ENCODE measurements at regions not wholly inside any gene's neighbourhood (a gene's known extent, or its start where the extent isn't known, plus 50 kb on each side); places are given as distances from the start of the nearest gene placed in this dataset.

DNA sequence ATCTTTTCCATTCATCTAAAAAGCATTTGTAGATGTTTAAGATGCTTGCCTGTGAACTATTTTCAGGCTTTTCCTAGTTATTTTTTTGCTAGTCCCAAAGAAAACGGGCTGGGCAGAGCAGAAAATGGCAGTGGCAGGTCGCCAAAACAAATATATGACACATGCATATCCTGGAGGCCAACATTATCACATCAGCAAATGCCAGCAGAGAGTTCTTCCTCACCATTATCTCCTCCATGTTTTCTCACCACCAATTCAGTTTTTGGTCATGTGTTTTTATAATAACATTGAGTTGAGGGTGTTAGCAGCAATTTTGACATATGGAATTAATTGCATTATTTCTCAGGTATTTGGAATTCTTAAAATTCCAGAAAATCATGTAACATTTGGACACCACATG is 97.9 kb upstream of the EOLA2 start:
- H3K27me3 Mint-ChIP-seq = peaks cover 6% of the 10 kb centered on the region
- intact Hi-C loops (cut with micrococcal nuclease) = no loop called here
- no peaks in the 10 kb centered on the region for H3K36me3 Mint-ChIP-seq
- H3K4me3 Mint-ChIP-seq = no peak overlapping the region
- DNase-seq = no peak
- ChIA-PET CTCF (no interaction called here), POLR2A (no interaction called here)
- no peaks in the 10 kb centered on the region for H3K4me1 Mint-ChIP-seq (ENCODE audit: low read depth)
- H3K27ac Mint-ChIP-seq = no peak overlapping the region
- peaks cover 17% of the 10 kb centered on the region for H3K9me3 Mint-ChIP-seq

- Mint-ChIP-seq H3K4me1 (ENCODE audit: low read depth) (no peaks in the 10 kb centered on the region), H3K4me3 (no peak overlapping the region), H3K36me3 (no peaks in the 10 kb centered on the region), H3K27ac (no peak overlapping the region), H3K9me3 (peaks cover 17% of the 10 kb centered on the region), H3K27me3 (peaks cover 7% of the 10 kb centered on the region)
- intact Hi-C loops (cut with micrococcal nuclease) = no loop called here
- DNase-seq = no peak
- ChIA-PET POLR2A (no interaction called here), CTCF (no interaction called here)
These were observed 98.3 kb upstream of the EOLA2 start for GRCh38 chrX:150036641-150037040.

- Mint-ChIP-seq H3K36me3 (no peaks in the 10 kb centered on the region), H3K4me1 (ENCODE audit: low read depth) (no peaks in the 10 kb centered on the region), H3K27ac (no peak overlapping the region), H3K4me3 (no peak overlapping the region), H3K27me3 (peaks cover 7% of the 10 kb centered on the region), H3K9me3 (peaks cover 17% of the 10 kb centered on the region)
- no peak for DNase-seq
- ChIA-PET CTCF (no interaction called here), POLR2A (no interaction called here)
- intact Hi-C loops (cut with micrococcal nuclease) = no loop called here
These were observed 98.8 kb upstream of the EOLA2 start for GRCh38 chrX:150037041-150037440.

DNA sequence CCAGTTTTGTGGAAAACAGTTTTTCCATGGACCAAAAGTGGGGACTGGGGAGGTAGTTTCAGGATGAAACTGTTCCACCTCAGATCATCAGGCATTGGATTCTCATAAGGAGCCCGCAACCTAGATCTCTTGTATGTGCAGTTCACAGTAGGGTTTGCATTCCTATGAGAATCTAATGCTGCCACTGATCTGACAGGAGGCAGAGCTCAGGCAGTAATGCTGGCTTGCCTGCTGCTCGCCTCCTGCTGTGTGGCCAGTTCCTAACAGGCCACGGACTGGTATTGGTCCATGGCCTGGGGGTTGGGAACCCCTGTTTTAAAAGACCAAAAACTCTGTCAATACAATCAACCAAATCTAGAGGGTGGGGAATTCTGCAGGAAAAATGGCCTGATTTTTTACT is 100.0 kb upstream of the EOLA2 start:
- Mint-ChIP-seq H3K4me3 (no peak overlapping the region), H3K36me3 (no peaks in the 10 kb centered on the region), H3K9me3 (peaks cover 19% of the 10 kb centered on the region), H3K27me3 (peaks cover 7% of the 10 kb centered on the region), H3K27ac (no peak overlapping the region), H3K4me1 (ENCODE audit: low read depth) (no peaks in the 10 kb centered on the region)
- intact Hi-C loops (cut with micrococcal nuclease) = no loop called here
- DNase-seq = no peak
- CTCF ChIA-PET = no interaction called here
- POLR2A ChIA-PET = interaction anchor here (0.7 kb wide), 1 partner anchor 322 kb away, joined by 3 read pairs; no protein-coding TSS in a partner anchor

GRCh38 chrX:150038986-150039599 is 100.8 kb upstream of the EOLA2 start:
- intact Hi-C loops (cut with micrococcal nuclease) = no loop called here
- no peak for DNase-seq
- H3K4me3 Mint-ChIP-seq = no peak overlapping the region
- ChIA-PET POLR2A (interaction anchor here (0.7 kb wide), 1 partner anchor 322 kb away, joined by 3 read pairs; no protein-coding TSS in a partner anchor), CTCF (no interaction called here)
- H3K36me3 Mint-ChIP-seq = no peaks in the 10 kb centered on the region
- no peak overlapping the region for H3K27ac Mint-ChIP-seq
- peaks cover 19% of the 10 kb centered on the region for H3K9me3 Mint-ChIP-seq
- no peaks in the 10 kb centered on the region for H3K4me1 Mint-ChIP-seq (ENCODE audit: low read depth)
- H3K27me3 Mint-ChIP-seq = peaks cover 7% of the 10 kb centered on the region

DNA sequence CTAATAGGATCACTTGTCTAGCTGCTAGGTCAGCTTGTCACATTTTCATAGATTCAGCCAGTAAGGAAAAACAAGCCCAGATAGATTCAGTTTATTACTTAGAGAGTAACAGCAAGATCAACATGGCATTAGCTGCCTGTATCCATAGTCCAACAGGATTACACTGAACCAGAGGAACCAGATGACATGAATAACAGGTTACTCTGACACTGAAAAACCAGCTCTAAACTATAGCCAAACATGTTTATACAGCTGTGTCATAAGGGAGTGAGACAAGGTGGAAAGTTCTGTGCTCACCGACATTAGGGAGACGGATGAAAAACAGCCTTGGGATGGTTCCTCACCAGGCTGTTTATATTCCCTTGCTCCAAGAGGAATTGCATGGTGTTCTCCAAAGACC is 102.9 kb upstream of the EOLA2 start:
- no peaks in the 10 kb centered on the region for H3K36me3 Mint-ChIP-seq
- peaks cover 2% of the 10 kb centered on the region for H3K9me3 Mint-ChIP-seq
- CTCF ChIA-PET = no interaction called here
- POLR2A ChIA-PET = no interaction called here
- no peak overlapping the region for H3K27ac Mint-ChIP-seq
- H3K4me3 Mint-ChIP-seq = no peak overlapping the region
- intact Hi-C loops (cut with micrococcal nuclease) = no loop called here
- H3K27me3 Mint-ChIP-seq = peaks cover 14% of the 10 kb centered on the region
- DNase-seq = no peak
- H3K4me1 Mint-ChIP-seq (ENCODE audit: low read depth) = no peaks in the 10 kb centered on the region

DNA sequence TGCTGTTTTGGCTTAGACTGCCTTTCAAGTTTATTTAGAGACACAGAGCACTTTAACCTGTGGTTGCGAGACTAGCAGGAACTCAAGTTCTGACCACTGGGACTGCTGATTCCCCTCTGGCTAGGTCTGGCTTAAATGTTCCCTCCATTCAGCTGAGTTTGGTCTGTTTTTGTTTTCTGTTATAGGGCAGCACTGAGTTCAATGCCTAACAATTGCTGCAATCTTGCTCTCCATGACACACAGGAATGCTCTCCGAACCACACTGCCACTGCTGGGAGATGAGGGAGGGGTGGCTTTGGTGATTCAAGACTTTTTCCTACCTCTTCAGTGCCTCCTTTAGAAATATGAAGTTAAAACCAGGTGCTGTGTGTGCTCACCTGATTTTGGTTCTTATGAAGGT is 106.3 kb upstream of the EOLA2 start:
- Mint-ChIP-seq H3K36me3 (no peaks in the 10 kb centered on the region), H3K4me3 (no peak overlapping the region), H3K4me1 (ENCODE audit: low read depth) (no peaks in the 10 kb centered on the region), H3K9me3 (peaks cover 2% of the 10 kb centered on the region), H3K27ac (no peak overlapping the region), H3K27me3 (peaks cover 14% of the 10 kb centered on the region)
- intact Hi-C loops (cut with micrococcal nuclease) = no loop called here
- ChIA-PET CTCF (no interaction called here), POLR2A (no interaction called here)
- no peak for DNase-seq

GRCh38 chrX:150047818-150048217 is 109.5 kb upstream of the EOLA2 start:
- Mint-ChIP-seq H3K36me3 (no peaks in the 10 kb centered on the region), H3K27me3 (peaks cover 8% of the 10 kb centered on the region), H3K27ac (no peak overlapping the region), H3K9me3 (no peaks in the 10 kb centered on the region), H3K4me1 (ENCODE audit: low read depth) (no peaks in the 10 kb centered on the region), H3K4me3 (no peak overlapping the region)
- intact Hi-C loops (cut with micrococcal nuclease) = no loop called here
- POLR2A ChIA-PET = no interaction called here
- CTCF ChIA-PET = no interaction called here
- no peak for DNase-seq

- ChIA-PET CTCF (interaction anchor here (0.6 kb wide), 1 partner anchor 500 kb away, joined by 3 read pairs; no protein-coding TSS in a partner anchor), POLR2A (no interaction called here)
- intact Hi-C loops (cut with micrococcal nuclease) = no loop called here
- Mint-ChIP-seq H3K4me1 (ENCODE audit: low read depth) (no peaks in the 10 kb centered on the region), H3K4me3 (no peak overlapping the region), H3K36me3 (no peaks in the 10 kb centered on the region), H3K9me3 (no peaks in the 10 kb centered on the region), H3K27me3 (peaks cover 6% of the 10 kb centered on the region), H3K27ac (no peak overlapping the region)
- no peak for DNase-seq
These were observed 111.4 kb upstream of the EOLA2 start for GRCh38 chrX:150049647-150050046.

GRCh38 chrX:150050387-150050786 is 112.1 kb upstream of the EOLA2 start:
- H3K27ac Mint-ChIP-seq = no peak overlapping the region
- no peaks in the 10 kb centered on the region for H3K9me3 Mint-ChIP-seq
- ChIA-PET CTCF (no interaction called here), POLR2A (no interaction called here)
- H3K4me1 Mint-ChIP-seq (ENCODE audit: low read depth) = no peaks in the 10 kb centered on the region
- peaks cover 1% of the 10 kb centered on the region for H3K27me3 Mint-ChIP-seq
- DNase-seq = peak; percentile 8
- H3K36me3 Mint-ChIP-seq = no peaks in the 10 kb centered on the region
- no peak overlapping the region for H3K4me3 Mint-ChIP-seq
- intact Hi-C loops (cut with micrococcal nuclease) = no loop called here

- intact Hi-C loops (cut with micrococcal nuclease) = no loop called here
- DNase-seq = no peak
- H3K4me3 Mint-ChIP-seq = no peak overlapping the region
- ChIA-PET POLR2A (no interaction called here), CTCF (no interaction called here)
- H3K9me3 Mint-ChIP-seq = no peaks in the 10 kb centered on the region
- H3K27me3 Mint-ChIP-seq = peaks cover 1% of the 10 kb centered on the region
- H3K36me3 Mint-ChIP-seq = no peaks in the 10 kb centered on the region
- H3K4me1 Mint-ChIP-seq (ENCODE audit: low read depth) = no peaks in the 10 kb centered on the region
- H3K27ac Mint-ChIP-seq = no peak overlapping the region
These were observed 112.8 kb upstream of the EOLA2 start for GRCh38 chrX:150051096-150051495.

DNA sequence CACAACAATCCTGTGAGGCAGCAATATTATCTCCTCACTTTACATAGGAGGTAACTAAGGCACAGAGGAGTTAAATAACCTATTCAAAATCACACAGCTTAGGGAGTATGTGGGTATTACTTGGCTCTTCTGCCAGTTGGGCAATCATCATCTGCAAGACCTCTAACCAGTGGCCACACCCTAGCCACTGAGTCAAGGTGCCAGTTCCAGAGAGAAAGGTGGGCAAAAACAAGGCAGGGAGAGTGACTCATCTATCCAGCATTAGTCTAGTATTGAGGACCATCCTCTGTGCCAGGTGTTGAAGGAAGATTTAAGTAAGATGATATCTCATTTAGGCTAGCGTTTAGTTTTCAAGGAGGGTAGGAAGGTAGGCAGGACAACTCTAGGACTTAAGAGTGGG is 113.9 kb upstream of the EOLA2 start:
- intact Hi-C loops (cut with micrococcal nuclease) = no loop called here
- no peaks in the 10 kb centered on the region for H3K9me3 Mint-ChIP-seq
- no peaks in the 10 kb centered on the region for H3K4me1 Mint-ChIP-seq (ENCODE audit: low read depth)
- ChIA-PET CTCF (no interaction called here), POLR2A (no interaction called here)
- H3K27me3 Mint-ChIP-seq = peaks cover 1% of the 10 kb centered on the region
- no peak overlapping the region for H3K27ac Mint-ChIP-seq
- no peak overlapping the region for H3K4me3 Mint-ChIP-seq
- DNase-seq = no peak
- H3K36me3 Mint-ChIP-seq = no peaks in the 10 kb centered on the region

DNA sequence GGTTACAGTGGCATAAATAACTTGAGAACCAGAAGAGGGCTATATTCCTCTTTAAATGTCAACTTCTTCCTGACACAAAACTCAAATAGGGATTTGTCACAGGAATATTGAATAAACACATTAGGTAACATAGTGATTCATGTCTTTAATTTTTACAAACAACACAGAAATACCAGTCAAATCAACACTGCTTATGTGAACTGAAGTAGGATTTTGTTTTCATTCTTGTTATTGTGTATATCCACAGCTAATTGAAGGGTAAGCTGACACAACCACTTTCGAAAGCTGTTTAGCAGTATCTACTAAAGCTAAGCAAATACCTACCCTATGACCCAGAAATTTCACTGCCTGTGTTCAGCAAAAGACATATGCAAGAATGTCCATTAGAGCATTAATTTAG is 120.4 kb upstream of the EOLA2 start:
- Mint-ChIP-seq H3K27ac (no peak overlapping the region), H3K4me1 (ENCODE audit: low read depth) (no peaks in the 10 kb centered on the region), H3K9me3 (no peaks in the 10 kb centered on the region), H3K36me3 (no peaks in the 10 kb centered on the region), H3K27me3 (no peaks in the 10 kb centered on the region), H3K4me3 (no peak overlapping the region)
- intact Hi-C loops (cut with micrococcal nuclease) = no loop called here
- POLR2A ChIA-PET = no interaction called here
- CTCF ChIA-PET = no interaction called here
- no peak for DNase-seq

- Mint-ChIP-seq H3K27me3 (no peaks in the 10 kb centered on the region), H3K4me3 (no peak overlapping the region), H3K9me3 (no peaks in the 10 kb centered on the region), H3K27ac (no peak overlapping the region), H3K4me1 (ENCODE audit: low read depth) (no peaks in the 10 kb centered on the region), H3K36me3 (no peaks in the 10 kb centered on the region)
- ChIA-PET POLR2A (no interaction called here), CTCF (no interaction called here)
- no peak for DNase-seq
- intact Hi-C loops (cut with micrococcal nuclease) = no loop called here
These were observed 122.1 kb upstream of the EOLA2 start for GRCh38 chrX:150060406-150060805.
